Loucy (cell line): ENCODE measurements at regions not wholly inside any gene's neighbourhood (a gene's known extent, or its start where the extent isn't known, plus 50 kb on each side); places are given as distances from the start of the nearest gene placed in this dataset.

ENCODE experiments used
- CTCF ChIP-seq: fragments of 200-600 bp; sonication (generic); conservative IDR thresholded peaks from 2 replicates; pipeline ENCODE4 v1.5.1; 2014; ENCODE audit warnings: mild to moderate bottlenecking, antibody characterized with exemption, low read length
- EZH2phosphoT487 ChIP-seq: fragments of 200-600 bp; IDR thresholded peaks from 2 replicates; pipeline ENCODE4 v1.6.1; 2018; ENCODE audit warnings: antibody characterized with exemption, mild to moderate bottlenecking, moderate library complexity, borderline replicate concordance

- TF ChIP-seq CTCF (no peak), EZH2phosphoT487 (no peak)
Measured at GRCh38 chr2:196271795-196272194, 100.4 kb upstream of the STK17B start.
